HG03457 (cell line): ENCODE measurements at regions not wholly inside any gene's neighbourhood (a gene's known extent, or its start where the extent isn't known, plus 50 kb on each side); places are given as distances from the start of the nearest gene placed in this dataset.
"Not testable (repeated sequence)": the region's sequence is repeated elsewhere in the genome, so short reads cannot be mapped to it uniquely, and the experiment has no call there.

Source experiments
- ATAC-seq: cut with Tn5 transposase; IDR thresholded peaks from one replicate; pipeline ENCODE4 v1.9.1; 2021; ENCODE audit warnings: moderate number of reproducible peaks; ENCODE audit not compliant: unreplicated experiment

DNA sequence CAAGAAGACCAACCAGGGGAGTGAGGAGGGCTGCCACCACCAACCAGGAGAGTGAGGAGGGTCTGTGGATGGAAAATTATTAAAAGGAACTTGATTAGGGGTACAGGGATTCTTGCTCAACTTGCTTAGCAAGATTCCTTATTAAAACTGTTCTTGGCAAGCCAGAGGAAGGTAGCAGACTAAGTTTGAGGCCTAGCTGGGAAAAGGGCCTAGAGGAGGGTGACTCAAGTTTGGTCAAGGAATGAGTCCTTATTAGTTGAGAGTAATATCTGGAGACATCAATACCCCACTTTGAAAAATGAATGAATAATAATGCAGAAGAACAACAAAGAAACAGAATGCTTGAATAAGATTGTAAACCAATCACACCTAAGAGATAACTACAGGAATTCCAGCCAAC is 612.4 kb upstream of the ZFP42 start:
- ATAC-seq: no peak

DNA sequence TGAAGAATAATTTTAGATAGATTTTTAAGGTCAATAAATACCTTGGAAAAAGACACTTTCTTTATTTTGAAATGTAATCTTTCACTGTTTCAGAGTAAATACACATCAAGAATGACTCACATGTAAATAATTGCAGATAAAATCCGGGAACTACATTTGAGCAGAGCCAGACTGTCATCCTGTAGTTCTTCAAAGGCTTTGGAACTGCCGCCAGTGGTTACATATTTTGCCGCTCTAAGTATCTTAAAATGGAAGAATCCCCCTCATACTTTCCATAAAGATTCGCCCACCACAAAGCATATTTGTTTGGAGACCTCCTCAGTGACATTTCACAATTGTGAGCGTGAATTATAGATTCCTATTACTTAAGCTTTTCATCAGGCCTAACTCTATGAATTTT is 607.8 kb upstream of the ZFP42 start:
- no peak for ATAC-seq

DNA sequence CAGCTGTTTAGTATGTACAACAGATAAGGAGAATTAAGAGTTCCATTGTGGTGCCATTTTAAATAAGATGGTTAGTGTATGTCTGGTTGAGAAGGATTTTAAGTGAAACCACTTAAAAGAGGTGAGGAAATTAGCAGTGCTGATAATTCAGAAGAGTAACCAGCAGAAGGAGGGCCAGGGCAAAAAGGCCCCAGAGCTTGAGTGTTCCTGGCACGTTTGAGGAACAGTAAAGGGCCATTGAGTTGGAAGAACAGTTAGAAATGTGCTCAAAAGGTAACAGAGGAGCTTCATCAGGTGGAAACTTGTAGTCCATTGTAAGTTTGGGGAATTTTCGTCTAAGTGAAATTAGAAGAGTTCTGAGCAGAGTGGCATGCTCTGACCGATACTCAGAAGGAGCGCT is 606.2 kb upstream of the ZFP42 start:
- no peak for ATAC-seq

DNA sequence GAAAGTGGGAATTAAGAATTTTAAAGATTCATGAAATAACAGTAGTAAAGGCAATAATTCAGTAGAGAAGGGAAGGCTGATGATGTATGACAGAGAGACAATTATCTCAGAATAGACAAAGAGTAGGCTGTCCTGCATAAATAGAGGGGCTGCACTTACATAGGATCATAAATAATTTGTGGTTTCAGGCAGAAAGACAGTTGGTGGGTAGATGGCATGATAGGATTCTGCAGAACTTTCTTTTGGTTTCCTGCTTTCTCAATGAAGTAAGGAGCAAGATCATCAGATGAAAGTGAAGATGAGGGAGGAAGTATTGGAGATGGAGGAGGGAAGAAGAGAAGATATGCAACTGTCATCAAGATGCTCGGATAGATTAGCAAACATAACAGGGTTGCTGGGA is 604.9 kb upstream of the ZFP42 start:
- no peak for ATAC-seq

DNA sequence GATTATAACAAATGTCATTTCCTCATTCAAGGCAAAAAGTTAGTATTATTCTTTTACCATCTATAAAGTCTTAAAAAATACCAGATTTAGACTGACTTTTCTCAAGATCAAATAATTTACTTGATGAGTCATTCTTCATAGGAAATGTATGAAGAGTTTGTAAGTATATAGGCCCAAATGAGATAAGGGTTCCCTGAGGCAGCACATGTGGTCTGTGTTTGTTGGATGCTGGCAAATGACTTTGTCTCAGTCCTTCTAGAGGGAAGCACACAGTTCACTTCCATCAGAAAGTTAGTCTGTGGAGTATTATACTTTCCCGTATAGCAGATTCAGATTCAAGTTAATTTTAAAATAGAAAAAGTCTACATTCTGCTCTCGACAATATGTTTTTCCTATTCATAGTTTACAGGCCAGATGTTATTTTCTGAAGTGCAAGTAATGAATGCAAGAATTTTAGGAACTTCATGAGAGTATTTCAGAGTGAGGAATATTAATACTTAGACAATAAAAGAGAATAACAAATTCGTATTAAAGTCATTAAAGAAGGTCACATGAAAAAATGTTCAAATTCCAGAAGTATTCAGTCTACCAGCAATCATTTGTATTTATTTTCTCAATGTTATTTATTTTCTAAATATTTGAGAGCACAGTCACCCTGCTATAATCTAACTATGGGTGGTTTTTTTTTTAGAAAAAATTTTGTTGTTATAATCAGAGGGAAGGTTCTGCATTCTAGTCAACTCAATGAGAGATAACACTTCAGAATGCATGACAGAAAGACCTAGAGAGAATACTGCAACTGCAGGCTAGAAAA is 601.8 kb upstream of the ZFP42 start:
- ATAC-seq: no peak

DNA sequence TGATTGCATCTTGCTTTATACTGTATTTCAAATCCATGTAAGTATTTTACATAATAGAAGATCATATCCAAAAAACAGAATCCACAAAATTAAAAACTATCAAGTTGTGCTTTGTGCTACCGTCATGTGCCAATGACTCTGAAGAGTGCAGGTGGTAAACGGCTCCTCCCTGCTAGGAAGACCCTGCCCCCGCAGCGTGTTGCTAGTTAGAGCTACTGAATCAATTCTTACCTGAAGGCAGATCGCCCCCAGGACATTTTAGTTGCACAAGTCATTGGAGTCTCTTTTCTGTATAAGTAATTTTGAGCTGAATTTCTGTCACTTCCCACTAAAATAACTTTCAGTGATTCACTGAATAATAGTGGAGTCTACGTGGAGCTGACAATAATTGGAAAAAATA is 599.5 kb upstream of the ZFP42 start:
- no peak for ATAC-seq

DNA sequence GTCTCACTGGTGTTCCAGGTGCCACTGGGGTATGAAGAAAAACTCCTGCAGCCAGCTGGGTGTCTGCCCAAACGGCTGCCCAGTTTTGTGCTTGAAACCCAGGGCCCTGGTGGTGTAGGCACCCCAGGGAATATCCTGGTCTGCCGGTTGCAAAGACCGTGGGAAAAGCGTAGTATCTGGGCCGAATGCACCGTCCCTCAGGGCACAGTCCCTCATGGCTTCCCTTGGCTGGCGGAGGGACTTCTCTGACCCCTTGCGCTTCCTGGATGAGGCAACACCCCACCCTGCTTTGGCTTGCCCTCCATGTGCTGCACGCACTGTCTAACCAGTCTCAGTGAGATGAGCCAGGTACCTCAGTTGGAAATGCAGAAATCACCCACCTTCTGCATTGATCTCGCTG is 587.1 kb upstream of the ZFP42 start:
- ATAC-seq: not testable (repeated sequence)

DNA sequence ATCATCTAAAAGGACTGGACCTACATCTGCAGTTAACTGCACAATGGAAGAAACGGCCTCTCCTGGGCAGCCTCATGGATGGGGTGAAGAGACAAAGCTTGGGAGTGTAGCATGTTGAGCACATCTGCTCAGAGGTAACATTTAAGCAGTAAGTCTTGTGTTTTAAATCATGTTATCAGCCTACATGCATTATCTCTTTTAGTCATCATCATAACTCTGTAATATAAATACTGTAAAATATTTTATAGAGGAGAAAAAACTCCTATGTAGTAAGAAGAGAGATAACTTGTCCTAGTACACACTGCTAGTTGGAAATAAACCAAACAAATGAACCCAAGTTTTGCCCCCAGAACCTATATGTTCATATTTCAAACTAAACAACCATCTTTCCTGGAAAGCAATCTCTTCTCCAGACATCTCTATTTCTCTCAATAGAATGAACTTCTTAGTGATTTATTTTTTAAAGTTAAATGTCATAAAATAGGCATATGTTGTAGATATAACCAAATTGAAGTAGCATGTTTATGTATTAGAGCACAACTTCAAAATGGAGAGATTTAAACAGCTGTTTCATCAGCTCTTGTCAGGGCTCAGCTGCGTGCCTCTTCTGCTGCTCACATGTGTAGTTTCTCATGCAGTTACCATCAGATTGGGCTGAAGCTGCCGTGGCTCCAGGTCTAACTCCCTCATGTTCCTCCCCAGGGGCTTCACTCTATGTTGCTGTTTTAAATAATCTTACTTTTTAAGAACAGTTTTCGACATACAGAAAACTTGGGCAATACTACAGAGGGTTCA is 581.8 kb upstream of the ZFP42 start:
- ATAC-seq: no peak

DNA sequence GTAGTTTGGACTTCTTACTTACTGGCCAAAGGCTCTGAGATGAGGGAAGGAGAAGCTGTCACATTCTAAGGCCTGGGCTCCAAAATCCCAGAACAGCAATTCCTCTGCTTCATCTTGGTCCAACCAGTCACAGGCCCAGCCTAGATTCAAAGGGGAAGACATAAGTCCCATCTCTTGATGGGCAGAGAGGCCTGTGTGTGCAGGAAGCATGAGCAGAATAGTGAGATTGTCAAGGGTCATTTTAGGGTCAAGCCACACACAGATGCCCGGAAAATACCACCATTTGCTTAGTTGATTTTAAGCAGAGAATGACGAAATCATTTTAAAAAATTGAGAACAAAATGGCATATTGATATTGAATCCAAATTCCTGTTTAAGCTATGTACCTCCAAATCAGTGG is 580.9 kb upstream of the ZFP42 start:
- ATAC-seq: no peak

DNA sequence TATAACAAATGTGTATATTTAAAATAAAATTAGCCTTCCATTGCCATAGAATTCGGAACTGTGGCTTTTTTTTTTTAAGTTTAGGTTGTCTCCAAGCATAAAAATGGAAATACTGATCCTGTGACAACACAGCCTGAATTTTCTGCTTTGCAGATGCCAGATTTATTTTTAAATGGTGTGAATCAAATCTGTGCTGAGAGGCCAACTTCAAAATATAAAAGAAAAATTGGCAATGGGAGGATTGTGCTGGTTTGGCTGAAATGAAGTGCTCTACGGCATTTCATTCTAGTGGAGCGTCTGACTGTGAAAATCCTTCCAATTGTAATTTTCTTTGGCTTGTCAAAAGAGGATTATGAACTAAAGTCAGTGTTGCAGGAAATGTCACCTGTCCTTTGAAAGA is 580.3 kb upstream of the ZFP42 start:
- ATAC-seq: no peak

DNA sequence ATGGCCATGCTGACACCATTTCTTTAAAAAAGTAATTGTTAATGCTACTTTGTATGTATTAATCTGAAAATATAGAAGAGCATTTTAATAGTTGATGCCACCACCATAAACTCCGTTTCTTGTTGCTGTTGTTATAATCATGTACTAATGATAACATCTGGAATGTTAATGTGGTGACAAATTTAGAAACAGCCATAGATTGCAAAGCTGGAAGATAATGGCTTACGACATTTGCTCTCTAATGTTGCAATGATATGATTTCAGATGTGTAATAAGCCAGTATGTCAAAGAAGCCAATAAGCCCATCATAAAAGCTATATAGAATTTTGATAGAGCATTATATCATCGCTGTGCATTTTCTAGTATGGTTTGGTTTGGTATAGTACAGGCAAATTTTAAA is 579.4 kb upstream of the ZFP42 start:
- ATAC-seq: no peak

DNA sequence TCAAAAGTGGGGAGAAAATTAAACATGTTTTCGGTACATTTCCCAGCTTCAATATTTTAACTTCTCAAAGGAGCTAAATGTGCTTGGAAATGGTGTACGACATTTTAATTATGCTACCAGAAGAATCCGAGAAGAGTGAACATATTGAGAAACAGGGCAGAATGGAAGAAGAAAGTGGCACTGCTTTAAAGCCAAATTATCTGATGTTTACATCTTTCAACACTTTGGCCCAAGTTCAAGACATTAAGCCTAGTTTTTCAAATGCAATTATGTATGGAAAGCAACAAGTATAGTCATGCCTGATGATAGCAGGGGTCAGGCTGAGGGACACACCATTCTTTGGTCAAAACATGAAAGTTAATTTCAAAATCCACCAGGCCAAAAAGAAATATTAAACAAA is 577.9 kb upstream of the ZFP42 start:
- ATAC-seq: no peak

DNA sequence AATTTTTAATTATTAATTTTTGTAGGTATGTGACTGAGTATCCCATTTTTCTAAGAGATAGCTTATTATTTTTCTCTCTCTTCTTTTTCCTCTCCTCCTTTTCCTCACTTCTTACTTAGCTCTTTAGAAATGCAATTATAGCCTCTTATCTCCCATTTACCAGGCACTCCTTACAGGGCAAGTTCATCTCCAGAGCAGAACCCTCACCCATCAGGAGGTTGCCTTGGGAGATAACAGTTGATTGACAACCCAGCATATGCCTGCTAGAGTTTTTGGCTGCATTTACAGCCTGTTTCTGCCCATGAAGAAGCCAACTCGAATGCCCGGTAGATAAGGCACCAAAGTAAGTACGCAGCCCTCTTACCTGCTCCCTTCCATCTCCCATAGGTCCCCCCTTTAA is 572.9 kb upstream of the ZFP42 start:
- ATAC-seq: no peak

DNA sequence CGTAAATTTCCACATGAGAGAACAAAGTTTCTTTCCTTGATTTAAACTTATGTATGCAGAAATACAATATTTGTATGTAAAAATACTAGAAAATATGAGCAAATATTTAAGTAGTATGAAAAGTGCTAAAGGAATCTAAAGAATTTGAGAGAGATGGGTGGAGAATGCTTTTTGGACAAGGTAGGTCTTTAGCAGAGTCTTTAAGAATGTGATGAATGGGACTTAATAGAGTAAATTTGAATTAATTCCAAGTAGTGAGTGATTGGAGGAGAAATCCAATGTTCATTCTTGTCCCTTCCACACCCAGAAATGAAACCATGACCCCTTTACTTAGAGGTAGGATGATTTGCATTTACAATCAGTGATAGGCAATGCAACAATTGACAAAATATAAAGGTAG is 570.9 kb upstream of the ZFP42 start:
- no peak for ATAC-seq

DNA sequence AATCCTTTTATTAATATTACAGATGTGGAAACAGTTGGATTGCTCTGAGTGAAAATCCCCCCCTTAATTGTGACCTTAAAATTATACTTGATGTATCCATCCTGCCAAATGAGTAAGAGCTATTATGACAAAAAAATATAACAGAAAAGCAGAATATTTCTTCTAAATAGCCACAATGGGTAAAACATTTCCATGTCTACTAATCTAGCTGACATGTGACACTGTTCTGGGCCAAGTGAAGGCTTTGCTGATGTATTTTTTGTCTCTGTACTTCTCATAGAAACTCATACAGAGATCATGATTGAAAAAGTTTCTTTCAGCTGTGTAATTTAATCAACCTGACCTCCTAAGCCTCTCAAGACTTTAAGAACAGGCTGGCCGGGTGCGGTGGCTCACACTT is 569.1 kb upstream of the ZFP42 start:
- ATAC-seq: no peak

DNA sequence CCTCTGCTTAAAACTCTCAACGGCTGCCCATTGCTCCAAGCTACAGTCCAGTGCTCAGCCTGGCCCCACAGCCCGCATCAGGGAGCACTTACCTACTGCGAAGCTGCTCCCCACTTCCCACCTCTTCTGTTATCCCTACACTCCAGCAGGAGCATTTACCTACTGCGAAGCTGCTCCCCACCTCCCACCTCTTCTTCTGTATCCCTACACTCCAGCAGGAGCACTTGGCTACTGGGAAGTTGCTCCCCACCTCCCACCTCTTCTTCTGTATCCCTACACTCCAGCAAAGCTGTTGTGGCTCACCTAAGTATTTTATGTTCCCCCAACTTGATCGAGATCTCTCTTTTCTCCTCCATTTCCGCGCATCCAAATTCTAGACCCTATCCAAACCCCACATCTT is 563.3 kb upstream of the ZFP42 start:
- ATAC-seq: no peak

DNA sequence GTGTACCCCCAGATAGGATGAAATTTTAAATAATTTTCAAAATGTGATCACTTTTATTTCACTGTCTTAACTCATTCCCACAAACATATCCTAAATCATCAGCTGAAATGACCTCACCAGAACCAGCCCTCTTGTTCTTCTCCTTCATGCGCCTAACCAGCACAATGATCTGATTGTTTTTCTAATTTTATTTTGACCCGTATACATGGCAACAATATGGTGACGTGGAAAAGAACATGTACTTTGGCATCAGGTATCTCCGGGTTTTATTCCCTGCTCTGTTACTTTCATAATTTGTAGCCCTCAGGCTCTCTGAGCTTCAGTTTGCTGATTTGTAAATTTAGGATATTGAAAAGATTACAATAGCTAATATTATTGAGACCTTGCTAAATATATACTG is 562.4 kb upstream of the ZFP42 start:
- no peak for ATAC-seq

DNA sequence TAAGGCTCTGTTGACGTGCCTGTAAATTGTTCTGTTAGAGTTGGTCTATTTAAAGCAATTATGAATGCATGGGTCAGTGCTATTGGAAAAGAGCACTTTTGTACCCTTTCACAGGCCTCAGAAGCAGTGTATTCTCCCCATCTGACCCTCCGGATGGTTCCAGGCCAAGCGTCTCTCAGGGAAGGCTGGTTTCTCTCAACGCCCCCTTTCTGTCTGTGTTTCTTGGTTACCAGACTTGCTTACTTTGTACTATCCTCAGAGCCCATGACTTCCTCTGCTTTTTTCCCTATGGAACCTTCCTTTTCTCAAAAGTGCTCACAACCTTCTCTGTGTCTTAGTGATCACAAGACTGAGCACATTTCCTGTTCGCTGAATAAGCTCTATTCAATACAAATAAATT is 559.3 kb upstream of the ZFP42 start:
- ATAC-seq: no peak

DNA sequence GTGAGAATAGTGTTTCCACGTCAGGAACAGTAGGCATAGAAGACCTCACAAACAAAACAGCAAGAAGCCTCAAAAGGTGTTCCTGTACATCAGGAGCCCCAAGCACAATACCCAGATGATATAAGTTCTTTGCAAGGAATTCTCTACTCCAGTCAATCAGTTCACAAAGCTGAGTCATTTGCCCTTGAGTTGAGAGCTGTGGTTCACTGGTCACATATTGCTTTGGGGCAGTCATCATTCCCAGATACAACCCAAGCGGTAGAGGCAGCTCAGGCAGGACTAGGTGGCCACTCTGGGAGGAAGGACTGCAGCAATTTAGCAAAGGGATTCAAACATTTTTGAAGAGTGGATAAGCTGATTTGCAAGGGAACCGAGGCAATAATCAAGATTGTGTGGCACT is 551.5 kb upstream of the ZFP42 start:
- no peak for ATAC-seq

DNA sequence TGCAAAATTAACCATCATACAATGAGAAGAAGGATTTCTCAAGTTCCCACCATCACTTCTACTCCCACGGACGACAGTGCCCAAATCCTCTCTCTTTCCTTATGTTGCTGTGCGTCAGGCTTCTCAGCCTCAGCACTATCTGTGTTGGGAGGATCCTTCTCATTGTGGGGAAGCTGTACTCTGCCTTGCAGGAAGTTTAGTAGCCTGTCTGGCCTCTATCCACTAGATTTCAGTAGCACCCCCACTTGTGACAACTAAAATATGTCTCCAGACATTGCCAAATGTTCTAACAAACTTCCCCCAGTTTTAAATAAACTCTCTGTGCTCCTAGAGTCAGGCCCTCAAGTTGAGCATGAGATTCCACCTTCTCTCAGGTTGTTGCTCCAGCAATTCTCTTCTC is 545.9 kb upstream of the ZFP42 start:
- no peak for ATAC-seq

DNA sequence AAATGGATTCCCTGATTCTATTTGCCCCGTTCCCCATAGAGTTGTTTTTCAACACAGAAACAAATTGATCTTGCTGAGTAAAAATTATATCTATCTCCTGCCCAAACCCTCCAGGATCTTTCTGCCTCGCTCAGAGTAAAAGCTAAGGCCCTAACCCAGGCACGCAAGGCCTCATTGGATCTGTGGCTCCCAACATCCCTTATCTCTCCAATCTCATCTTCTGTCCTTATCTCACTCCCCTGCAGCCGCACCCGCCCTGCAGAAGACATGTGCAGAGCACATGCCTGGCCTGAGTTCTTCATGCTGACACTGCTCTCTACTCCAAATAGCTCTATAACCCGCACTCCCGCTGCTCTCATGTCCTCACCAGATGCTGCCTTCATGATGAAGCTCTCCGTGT is 543.8 kb upstream of the ZFP42 start:
- no peak for ATAC-seq

DNA sequence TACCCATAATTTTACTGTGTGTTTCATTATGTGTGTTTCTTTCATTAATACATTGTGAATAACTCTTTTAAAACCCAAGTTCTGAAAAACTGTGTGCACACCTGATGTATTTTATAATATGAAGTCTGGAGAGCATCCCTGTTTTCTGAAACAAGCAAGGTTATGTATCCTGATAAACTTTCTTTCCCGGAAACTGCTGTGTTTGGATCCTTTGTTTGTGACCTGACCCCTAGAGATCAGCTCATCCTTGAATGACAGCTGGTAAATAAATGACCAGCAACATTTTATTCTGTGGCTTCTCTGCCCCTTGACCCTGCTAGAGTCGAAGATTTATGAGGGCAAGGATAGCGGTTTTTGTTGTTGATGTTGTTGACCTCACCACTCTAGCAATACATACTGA is 535.6 kb upstream of the ZFP42 start:
- no peak for ATAC-seq

DNA sequence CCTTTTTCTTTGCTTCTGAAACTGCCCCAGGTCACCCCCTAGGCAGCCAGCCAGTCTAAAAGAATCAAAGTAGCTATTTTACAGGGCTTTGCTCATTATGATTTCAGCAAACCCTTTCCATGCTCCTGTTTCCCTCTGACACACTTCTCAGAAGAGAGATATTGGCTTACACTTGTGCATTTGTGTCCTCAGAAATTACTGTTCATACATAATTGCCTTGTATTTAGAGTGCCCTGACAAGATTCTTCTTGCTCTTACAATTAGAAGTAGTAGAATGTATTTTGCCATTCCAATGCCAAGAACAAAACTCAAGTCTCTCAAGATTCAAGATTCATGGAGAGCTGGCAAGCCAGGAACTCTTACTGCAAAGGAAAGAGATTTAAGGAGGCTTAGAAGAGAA is 531.0 kb upstream of the ZFP42 start:
- ATAC-seq: no peak
